ENCODE measurements at regions not wholly inside any gene's neighbourhood (a gene's known extent, or its start where the extent isn't known, plus 50 kb on each side); places are given as distances from the start of the nearest gene placed in this dataset.
"Not testable (repeated sequence)": the region's sequence is repeated elsewhere in the genome, so short reads cannot be mapped to it uniquely, and the experiment has no call there.

- Histone ChIP-seq H3K27me3 (ENCODE audit: low read depth) (no peaks in the 10 kb centered on the region), H3K36me3 (replicated peaks) (no peaks in the 10 kb centered on the region), H3K9me3 (no peaks in the 10 kb centered on the region), H3K4me3 (no peak overlapping the region), H3K4me1 (no peaks in the 10 kb centered on the region)
- in situ Hi-C loops (cut with MboI; ENCODE audit: low sequenced_read_pairs): loop anchor here (10.0 kb wide), 1 partner anchor 54 kb away; no protein-coding TSS in a partner anchor
- DNase-seq (ENCODE audit: low spot score in 2 of 2): no peak
Measured at GRCh38 chr22:17318817-17319216, 50.4 kb upstream of the CECR2 start.

- Histone ChIP-seq H3K4me3 (no peak overlapping the region), H3K9me3 (no peaks in the 10 kb centered on the region), H3K36me3 (replicated peaks) (no peaks in the 10 kb centered on the region), H3K4me1 (no peaks in the 10 kb centered on the region), H3K27me3 (ENCODE audit: low read depth) (no peaks in the 10 kb centered on the region)
- in situ Hi-C loops (cut with MboI; ENCODE audit: low sequenced_read_pairs): loop anchor here (10.0 kb wide), 1 partner anchor 51 kb away; no protein-coding TSS in a partner anchor
- DNase-seq (ENCODE audit: low spot score in 2 of 2): no peak
Measured at GRCh38 chr22:17315310-17315709, 54.0 kb upstream of the CECR2 start.

- Histone ChIP-seq H3K36me3 (replicated peaks) (no peaks in the 10 kb centered on the region), H3K4me1 (no peaks in the 10 kb centered on the region), H3K4me3 (no peak overlapping the region), H3K27me3 (ENCODE audit: low read depth) (no peaks in the 10 kb centered on the region), H3K9me3 (no peaks in the 10 kb centered on the region)
- no peak for DNase-seq (ENCODE audit: low spot score in 2 of 2)
- in situ Hi-C loops (cut with MboI; ENCODE audit: low sequenced_read_pairs): loop anchor here (10.0 kb wide), 1 partner anchor 50 kb away; no protein-coding TSS in a partner anchor
Measured at GRCh38 chr22:17314487-17314886, 54.8 kb upstream of the CECR2 start.

- Histone ChIP-seq H3K36me3 (replicated peaks) (no peaks in the 10 kb centered on the region), H3K9me3 (no peaks in the 10 kb centered on the region), H3K27me3 (ENCODE audit: low read depth) (no peaks in the 10 kb centered on the region), H3K4me3 (no peak overlapping the region), H3K4me1 (no peaks in the 10 kb centered on the region)
- in situ Hi-C loops (cut with MboI; ENCODE audit: low sequenced_read_pairs): loop anchor here (10.0 kb wide), 1 partner anchor 49 kb away; no protein-coding TSS in a partner anchor
- no peak for DNase-seq (ENCODE audit: low spot score in 2 of 2)
Measured at GRCh38 chr22:17313626-17314025, 55.6 kb upstream of the CECR2 start.

- H3K27me3 ChIP-seq (ENCODE audit: low read depth): no peaks in the 10 kb centered on the region
- no peak for DNase-seq (ENCODE audit: low spot score in 2 of 2)
- no peaks in the 10 kb centered on the region for H3K4me1 ChIP-seq
- H3K36me3 ChIP-seq (replicated peaks): no peaks in the 10 kb centered on the region
- no peak overlapping the region for H3K4me3 ChIP-seq
- in situ Hi-C loops (cut with MboI; ENCODE audit: low sequenced_read_pairs): no loop called here
- H3K9me3 ChIP-seq: no peaks in the 10 kb centered on the region
Measured at GRCh38 chr22:17307566-17307965, 61.7 kb upstream of the CECR2 start.

- DNase-seq (ENCODE audit: low spot score in 2 of 2): no peak
- in situ Hi-C loops (cut with MboI; ENCODE audit: low sequenced_read_pairs): no loop called here
- no peaks in the 10 kb centered on the region for H3K4me1 ChIP-seq
- H3K27me3 ChIP-seq (ENCODE audit: low read depth): no peaks in the 10 kb centered on the region
- H3K9me3 ChIP-seq: no peaks in the 10 kb centered on the region
- no peak overlapping the region for H3K4me3 ChIP-seq
- no peaks in the 10 kb centered on the region for H3K36me3 ChIP-seq (replicated peaks)
Measured at GRCh38 chr22:17305076-17305475, 64.2 kb upstream of the CECR2 start.

- no peak for DNase-seq (ENCODE audit: low spot score in 2 of 2)
Measured at GRCh38 chr22:17303840-17304779, 65.2 kb upstream of the CECR2 start.

GRCh38 chr22:17303441-17303839 is 65.8 kb upstream of the CECR2 start:
- Histone ChIP-seq H3K4me1 (no peaks in the 10 kb centered on the region), H3K4me3 (no peak overlapping the region)
- in situ Hi-C loops (cut with MboI; ENCODE audit: low sequenced_read_pairs): no loop called here

More at GRCh38 chr22:17303840-17304779, 65.2 kb upstream of the CECR2 start:
- in situ Hi-C loops (cut with MboI; ENCODE audit: low sequenced_read_pairs): no loop called here
- Histone ChIP-seq H3K9me3 (peaks cover 3% of the 10 kb centered on the region; the same call in 1 of the 2 replicates), H3K4me1 (no peaks in the 10 kb centered on the region), H3K4me3 (no peak overlapping the region), H3K27me3 (ENCODE audit: low read depth) (no peaks in the 10 kb centered on the region), H3K36me3 (replicated peaks) (no peaks in the 10 kb centered on the region)

GRCh38 chr22:17302616-17303015 is 66.6 kb upstream of the CECR2 start:
- Histone ChIP-seq H3K4me1 (no peaks in the 10 kb centered on the region), H3K9me3 (peaks cover 3% of the 10 kb centered on the region; the same call in 1 of the 2 replicates), H3K36me3 (replicated peaks) (no peaks in the 10 kb centered on the region), H3K4me3 (no peak overlapping the region), H3K27me3 (ENCODE audit: low read depth) (no peaks in the 10 kb centered on the region)
- in situ Hi-C loops (cut with MboI; ENCODE audit: low sequenced_read_pairs): no loop called here
- no peak for DNase-seq (ENCODE audit: low spot score in 2 of 2)

More at GRCh38 chr22:17303441-17303839, 65.8 kb upstream of the CECR2 start:
- no peak for DNase-seq (ENCODE audit: low spot score in 2 of 2)
- Histone ChIP-seq H3K27me3 (ENCODE audit: low read depth) (no peaks in the 10 kb centered on the region), H3K9me3 (peaks cover 3% of the 10 kb centered on the region; the same call in 1 of the 2 replicates), H3K36me3 (replicated peaks) (no peaks in the 10 kb centered on the region)

GRCh38 chr22:17300926-17301325 is 68.3 kb upstream of the CECR2 start:
- no peaks in the 10 kb centered on the region for H3K27me3 ChIP-seq (ENCODE audit: low read depth)
- no peaks in the 10 kb centered on the region for H3K4me1 ChIP-seq
- DNase-seq (ENCODE audit: low spot score in 2 of 2): no peak
- no peaks in the 10 kb centered on the region for H3K36me3 ChIP-seq (replicated peaks)
- no peak overlapping the region for H3K4me3 ChIP-seq
- in situ Hi-C loops (cut with MboI; ENCODE audit: low sequenced_read_pairs): no loop called here
- H3K9me3 ChIP-seq: peaks cover 3% of the 10 kb centered on the region; the same call in 1 of the 2 replicates

GRCh38 chr22:17298805-17299502 is 70.3 kb upstream of the CECR2 start:
- H3K36me3 ChIP-seq (replicated peaks); in situ Hi-C loops (cut with MboI; ENCODE audit: low sequenced_read_pairs); H3K27me3 ChIP-seq (ENCODE audit: low read depth); H3K4me1 ChIP-seq; DNase-seq (ENCODE audit: low spot score in 2 of 2); H3K9me3 ChIP-seq; H3K4me3 ChIP-seq: not testable (repeated sequence)

- H3K4me1 ChIP-seq: no peaks in the 10 kb centered on the region
- in situ Hi-C loops (cut with MboI; ENCODE audit: low sequenced_read_pairs): no loop called here
- peaks cover 11% of the 10 kb centered on the region for H3K27me3 ChIP-seq (ENCODE audit: low read depth)
- DNase-seq (ENCODE audit: low spot score in 2 of 2): no peak
- H3K36me3 ChIP-seq (replicated peaks): no peaks in the 10 kb centered on the region
- no peaks in the 10 kb centered on the region for H3K9me3 ChIP-seq
- no peak overlapping the region for H3K4me3 ChIP-seq
Measured at GRCh38 chr22:17285656-17286055, 66.4 kb upstream of the ADA2 start.

- Histone ChIP-seq H3K4me1 (no peaks in the 10 kb centered on the region), H3K27me3 (ENCODE audit: low read depth) (peaks cover 11% of the 10 kb centered on the region), H3K9me3 (no peaks in the 10 kb centered on the region), H3K4me3 (no peak overlapping the region), H3K36me3 (replicated peaks) (no peaks in the 10 kb centered on the region)
- in situ Hi-C loops (cut with MboI; ENCODE audit: low sequenced_read_pairs): no loop called here
- no peak for DNase-seq (ENCODE audit: low spot score in 2 of 2)
Measured at GRCh38 chr22:17284888-17285287, 65.7 kb upstream of the ADA2 start.

- in situ Hi-C loops (cut with MboI; ENCODE audit: low sequenced_read_pairs): no loop called here
- no peaks in the 10 kb centered on the region for H3K4me1 ChIP-seq
- no peak for DNase-seq (ENCODE audit: low spot score in 2 of 2)
- H3K36me3 ChIP-seq (replicated peaks): no peaks in the 10 kb centered on the region
- H3K4me3 ChIP-seq: no peak overlapping the region
- no peaks in the 10 kb centered on the region for H3K9me3 ChIP-seq
- H3K27me3 ChIP-seq (ENCODE audit: low read depth): peaks cover 11% of the 10 kb centered on the region
Measured at GRCh38 chr22:17284466-17284865, 65.2 kb upstream of the ADA2 start.

All from HAP-1 (cell line).